ENCODE measurements at regions not wholly inside any gene's neighbourhood (a gene's known extent, or its start where the extent isn't known, plus 50 kb on each side); places are given as distances from the start of the nearest gene placed in this dataset.

DNA sequence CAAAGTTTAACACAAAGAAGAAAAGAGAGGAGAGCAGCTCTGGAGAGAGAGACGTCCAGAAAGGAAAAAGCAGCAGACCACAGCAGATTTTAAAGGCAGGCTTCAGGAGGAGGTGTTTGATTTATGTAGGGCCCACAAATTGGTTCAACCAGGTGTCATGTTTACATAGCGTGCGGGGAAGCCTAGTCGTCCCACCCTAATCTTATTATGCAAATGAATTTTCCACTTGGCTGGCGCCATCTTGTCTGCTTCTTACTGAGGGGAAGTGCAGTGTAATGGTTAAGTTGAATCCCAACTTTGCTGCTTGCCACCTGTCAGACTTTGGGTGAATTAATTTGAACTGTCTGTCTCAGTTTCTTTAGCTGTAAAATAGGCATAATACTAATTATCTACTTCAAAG lies 282.4 kb upstream of the CYRIA start:
- H3K27me3 ChIP-seq (ENCODE audit: insufficient read depth, low read length), result no peaks in the 10 kb centered on the region
- peak overlapping the region in 1 of 8 donors; percentile 64 for H3K4me3 Mint-ChIP-seq
- H3K27ac ChIP-seq (ENCODE audit: low read depth, low read length), result no peak overlapping the region
- POLR2A ChIA-PET (ENCODE audit: partially characterized antibody), result no interaction called here
- CTCF ChIA-PET (ENCODE audit: partially characterized antibody), result no interaction called here
- H3K36me3 ChIP-seq (ENCODE audit: insufficient read depth, low read length), result no peaks in the 10 kb centered on the region
- H3K4me3 ChIP-seq (ENCODE audit: low read length in 2 of 2), result no peak overlapping the region
- peaks cover 0 to 5% (median 2%) of the 10 kb centered on the region in 8 donors for H3K9me3 Mint-ChIP-seq
- no peaks in the 10 kb centered on the region for H3K36me3 Mint-ChIP-seq
- no peak for DNase-seq
- H3K27me3 Mint-ChIP-seq, result no peaks in the 10 kb centered on the region
- intact Hi-C loops (cut with micrococcal nuclease), result no loop called here
- no peaks in the 10 kb centered on the region for H3K9me3 ChIP-seq (ENCODE audit: control insufficient read depth in 1 of 2, low read length in 2 of 2)
- H3K4me1 ChIP-seq (ENCODE audit: insufficient read depth, low read length), result no peaks in the 10 kb centered on the region
- H3K4me1 Mint-ChIP-seq, result no peaks in the 10 kb centered on the region
- H3K27ac Mint-ChIP-seq, result peak overlapping the region in 1 of 7 donors; percentile 22

DNA sequence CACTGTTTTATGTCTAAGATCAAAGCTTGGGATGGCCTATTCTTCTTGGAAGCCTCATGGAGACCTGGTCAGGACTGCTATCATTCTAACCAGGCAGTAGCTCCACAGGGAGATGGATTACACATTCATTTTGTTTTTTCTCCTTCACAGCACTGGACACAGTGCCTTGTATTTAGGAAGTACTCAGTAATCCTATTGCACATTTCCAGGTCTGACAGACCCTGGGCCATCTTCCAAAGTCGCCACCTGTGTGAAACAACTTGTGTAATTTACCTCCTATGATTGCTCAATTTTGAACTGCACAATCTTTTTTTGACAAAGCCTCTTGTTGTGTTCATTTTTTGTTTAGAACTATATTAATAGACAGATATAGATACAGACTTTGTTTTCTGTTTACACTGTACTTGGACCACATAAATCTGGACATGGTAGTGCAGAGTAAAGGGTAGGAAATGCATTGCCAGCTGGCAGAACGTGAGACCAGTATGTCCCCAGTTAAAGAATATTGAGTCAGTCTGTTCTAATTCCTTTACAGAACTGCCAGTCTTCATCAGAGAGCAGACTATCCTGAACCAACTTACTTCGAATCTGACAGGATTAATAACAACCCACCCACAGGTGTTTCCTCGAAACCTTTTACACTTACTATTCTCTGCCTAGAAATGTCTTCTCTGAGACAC lies 277.8 kb upstream of the CYRIA start:
- Histone ChIP-seq H3K27me3 (ENCODE audit: insufficient read depth, low read length) (no peaks in the 10 kb centered on the region), H3K4me3 (ENCODE audit: low read length in 2 of 2) (no peak overlapping the region), H3K4me1 (ENCODE audit: insufficient read depth, low read length) (no peaks in the 10 kb centered on the region), H3K36me3 (ENCODE audit: insufficient read depth, low read length) (no peaks in the 10 kb centered on the region), H3K9me3 (ENCODE audit: control insufficient read depth in 1 of 2, low read length in 2 of 2) (no peaks in the 10 kb centered on the region), H3K27ac (ENCODE audit: low read depth, low read length) (no peak overlapping the region)
- Mint-ChIP-seq H3K27ac (no peak overlapping the region), H3K9me3 (peaks cover 0 to 11% (median 5%) of the 10 kb centered on the region in 8 donors), H3K36me3 (no peaks in the 10 kb centered on the region), H3K4me3 (no peak overlapping the region), H3K27me3 (no peaks in the 10 kb centered on the region), H3K4me1 (peaks cover 0 to 1% (median 0%) of the 10 kb centered on the region in 4 donors)
- DNase-seq, result no peak
- ChIA-PET POLR2A (ENCODE audit: partially characterized antibody) (no interaction called here), CTCF (ENCODE audit: partially characterized antibody) (no interaction called here)
- intact Hi-C loops (cut with micrococcal nuclease), result no loop called here

DNA sequence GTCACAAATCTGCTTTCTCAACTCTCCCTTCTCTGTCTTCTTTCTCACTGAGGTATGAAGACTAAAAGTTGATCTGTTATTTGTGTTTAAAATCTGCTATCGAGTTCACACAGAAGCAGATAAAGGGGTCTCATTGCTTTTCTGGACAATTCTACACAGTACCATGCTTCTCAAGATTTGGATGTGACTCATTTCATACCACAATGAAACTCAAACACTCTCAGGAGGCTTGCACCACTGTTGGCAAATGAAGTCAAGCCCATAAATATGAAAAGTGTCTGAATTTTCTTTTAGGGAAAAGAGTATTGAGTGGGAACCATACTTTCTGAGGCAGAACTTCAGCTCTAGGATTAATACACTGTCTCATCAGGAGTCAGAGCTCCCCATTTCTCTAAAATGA lies 274.6 kb upstream of the CYRIA start:
- no peaks in the 10 kb centered on the region for H3K4me1 ChIP-seq (ENCODE audit: insufficient read depth, low read length)
- H3K9me3 ChIP-seq (ENCODE audit: control insufficient read depth in 1 of 2, low read length in 2 of 2), result no peaks in the 10 kb centered on the region
- no peaks in the 10 kb centered on the region for H3K36me3 ChIP-seq (ENCODE audit: insufficient read depth, low read length)
- Mint-ChIP-seq H3K27me3 (no peaks in the 10 kb centered on the region), H3K27ac (no peak overlapping the region), H3K4me3 (no peak overlapping the region), H3K4me1 (peaks cover 0 to 1% (median 0%) of the 10 kb centered on the region in 4 donors), H3K36me3 (no peaks in the 10 kb centered on the region), H3K9me3 (peaks cover 0 to 8% (median 5%) of the 10 kb centered on the region in 8 donors)
- intact Hi-C loops (cut with micrococcal nuclease), result no loop called here
- ChIA-PET POLR2A (ENCODE audit: partially characterized antibody) (no interaction called here), CTCF (ENCODE audit: partially characterized antibody) (no interaction called here)
- no peak overlapping the region for H3K27ac ChIP-seq (ENCODE audit: low read depth, low read length)
- H3K4me3 ChIP-seq (ENCODE audit: low read length in 2 of 2), result no peak overlapping the region
- no peak for DNase-seq
- H3K27me3 ChIP-seq (ENCODE audit: insufficient read depth, low read length), result no peaks in the 10 kb centered on the region

DNA sequence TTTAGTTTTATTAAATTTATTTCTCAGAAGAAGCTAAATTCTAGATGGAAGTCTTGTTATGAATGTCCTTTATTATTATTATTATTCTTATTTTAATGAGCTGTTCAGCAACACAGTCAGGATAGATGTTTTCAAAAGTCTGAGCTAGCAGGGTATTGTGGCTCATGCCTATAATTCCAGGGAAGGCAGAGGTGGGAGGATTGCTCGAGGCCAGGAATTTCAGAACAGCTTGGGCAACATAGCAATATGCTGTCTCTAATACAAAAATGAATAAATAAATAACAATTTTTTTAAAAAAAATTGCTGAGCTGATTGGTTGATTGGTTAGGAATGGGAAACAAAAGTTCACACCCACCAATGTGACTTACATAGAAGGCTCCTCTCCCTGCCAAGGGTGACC lies 274.1 kb upstream of the CYRIA start:
- intact Hi-C loops (cut with micrococcal nuclease), result no loop called here
- Mint-ChIP-seq H3K4me3 (no peak overlapping the region), H3K9me3 (peaks cover 0 to 8% (median 5%) of the 10 kb centered on the region in 8 donors), H3K27ac (no peak overlapping the region), H3K4me1 (peaks cover 0 to 1% (median 0%) of the 10 kb centered on the region in 4 donors), H3K36me3 (no peaks in the 10 kb centered on the region), H3K27me3 (no peaks in the 10 kb centered on the region)
- no peaks in the 10 kb centered on the region for H3K4me1 ChIP-seq (ENCODE audit: insufficient read depth, low read length)
- ChIA-PET POLR2A (ENCODE audit: partially characterized antibody) (no interaction called here), CTCF (ENCODE audit: partially characterized antibody) (no interaction called here)
- H3K27me3 ChIP-seq (ENCODE audit: insufficient read depth, low read length), result no peaks in the 10 kb centered on the region
- H3K36me3 ChIP-seq (ENCODE audit: insufficient read depth, low read length), result no peaks in the 10 kb centered on the region
- H3K27ac ChIP-seq (ENCODE audit: low read depth, low read length), result no peak overlapping the region
- DNase-seq, result no peak
- no peaks in the 10 kb centered on the region for H3K9me3 ChIP-seq (ENCODE audit: control insufficient read depth in 1 of 2, low read length in 2 of 2)
- H3K4me3 ChIP-seq (ENCODE audit: low read length in 2 of 2), result no peak overlapping the region

GRCh38 chr2:16933355-16933754 lies 267.7 kb upstream of the CYRIA start:
- DNase-seq, result no peak
- no peaks in the 10 kb centered on the region for H3K36me3 Mint-ChIP-seq
- H3K4me1 Mint-ChIP-seq, result no peaks in the 10 kb centered on the region
- Histone ChIP-seq H3K36me3 (ENCODE audit: insufficient read depth, low read length) (no peaks in the 10 kb centered on the region), H3K9me3 (ENCODE audit: control insufficient read depth in 1 of 2, low read length in 2 of 2) (no peaks in the 10 kb centered on the region), H3K4me3 (ENCODE audit: low read length in 2 of 2) (no peak overlapping the region), H3K27me3 (ENCODE audit: insufficient read depth, low read length) (no peaks in the 10 kb centered on the region), H3K4me1 (ENCODE audit: insufficient read depth, low read length) (no peaks in the 10 kb centered on the region), H3K27ac (ENCODE audit: low read depth, low read length) (no peak overlapping the region)
- H3K9me3 Mint-ChIP-seq, result peaks cover 0 to 5% (median 1%) of the 10 kb centered on the region in 8 donors
- ChIA-PET CTCF (ENCODE audit: partially characterized antibody) (no interaction called here), POLR2A (ENCODE audit: partially characterized antibody) (no interaction called here)
- H3K4me3 Mint-ChIP-seq, result no peak overlapping the region
- H3K27ac Mint-ChIP-seq, result no peak overlapping the region
- no peaks in the 10 kb centered on the region for H3K27me3 Mint-ChIP-seq
- intact Hi-C loops (cut with micrococcal nuclease), result no loop called here

DNA sequence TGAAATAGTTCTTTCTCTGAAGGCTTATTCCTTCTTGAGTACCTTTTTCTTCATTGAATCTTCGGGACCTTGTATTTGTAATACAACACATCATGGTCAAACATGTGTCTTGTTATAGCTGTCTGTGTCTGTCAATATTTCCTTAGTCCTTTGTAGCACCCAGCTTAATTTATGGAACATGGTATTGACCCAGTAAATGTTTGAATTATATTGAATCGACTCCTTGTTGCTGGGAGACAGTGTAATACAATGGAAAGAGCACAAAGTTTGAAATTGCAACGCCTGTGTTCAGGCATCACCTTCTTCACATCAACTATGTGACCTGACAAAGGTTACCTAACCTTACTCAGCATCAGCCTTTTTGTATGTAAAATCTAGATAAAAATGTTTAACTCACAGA lies 267.2 kb upstream of the CYRIA start:
- no peak for DNase-seq
- H3K9me3 Mint-ChIP-seq, result peaks cover 0 to 5% (median 2%) of the 10 kb centered on the region in 8 donors
- no peaks in the 10 kb centered on the region for H3K4me1 ChIP-seq (ENCODE audit: insufficient read depth, low read length)
- POLR2A ChIA-PET (ENCODE audit: partially characterized antibody), result no interaction called here
- H3K4me3 ChIP-seq (ENCODE audit: low read length in 2 of 2), result no peak overlapping the region
- H3K27me3 Mint-ChIP-seq, result no peaks in the 10 kb centered on the region
- H3K36me3 ChIP-seq (ENCODE audit: insufficient read depth, low read length), result no peaks in the 10 kb centered on the region
- intact Hi-C loops (cut with micrococcal nuclease), result no loop called here
- CTCF ChIA-PET (ENCODE audit: partially characterized antibody), result no interaction called here
- H3K27ac ChIP-seq (ENCODE audit: low read depth, low read length), result no peak overlapping the region
- no peaks in the 10 kb centered on the region for H3K9me3 ChIP-seq (ENCODE audit: control insufficient read depth in 1 of 2, low read length in 2 of 2)
- no peak overlapping the region for H3K4me3 Mint-ChIP-seq
- no peaks in the 10 kb centered on the region for H3K4me1 Mint-ChIP-seq
- no peaks in the 10 kb centered on the region for H3K36me3 Mint-ChIP-seq
- no peaks in the 10 kb centered on the region for H3K27me3 ChIP-seq (ENCODE audit: insufficient read depth, low read length)
- H3K27ac Mint-ChIP-seq, result no peak overlapping the region

GRCh38 chr2:16931441-16931840 lies 265.8 kb upstream of the CYRIA start:
- H3K27me3 Mint-ChIP-seq, result no peaks in the 10 kb centered on the region
- intact Hi-C loops (cut with micrococcal nuclease), result no loop called here

DNA sequence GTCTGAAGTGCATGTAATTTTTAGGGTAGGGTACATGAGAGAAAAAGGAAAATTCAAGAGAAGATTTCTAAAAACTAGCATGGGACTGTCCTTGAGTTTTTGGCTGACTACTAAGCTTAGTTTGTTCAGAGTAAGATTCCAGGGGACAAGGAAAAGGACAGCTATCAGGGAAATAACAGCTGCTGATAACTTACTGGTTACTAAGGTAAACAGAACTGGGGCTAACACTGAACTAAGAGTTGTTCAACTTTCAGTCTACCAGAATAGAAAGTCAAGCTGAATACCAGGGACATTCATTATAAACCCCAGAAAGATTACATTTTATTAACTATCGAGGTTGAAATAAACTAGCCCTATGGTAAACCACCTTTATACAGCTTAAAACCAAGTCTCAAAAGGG lies 261.8 kb upstream of the CYRIA start:
- no peaks in the 10 kb centered on the region for H3K36me3 ChIP-seq (ENCODE audit: insufficient read depth, low read length)
- intact Hi-C loops (cut with micrococcal nuclease), result no loop called here
- H3K4me3 Mint-ChIP-seq, result no peak overlapping the region
- ChIA-PET POLR2A (ENCODE audit: partially characterized antibody) (no interaction called here), CTCF (ENCODE audit: partially characterized antibody) (no interaction called here)
- H3K4me3 ChIP-seq (ENCODE audit: low read length in 2 of 2), result no peak overlapping the region
- peaks cover 0 to 1% (median 0%) of the 10 kb centered on the region in 4 donors for H3K4me1 Mint-ChIP-seq
- no peaks in the 10 kb centered on the region for H3K27me3 ChIP-seq (ENCODE audit: insufficient read depth, low read length)
- H3K27ac ChIP-seq (ENCODE audit: low read depth, low read length), result no peak overlapping the region
- no peaks in the 10 kb centered on the region for H3K36me3 Mint-ChIP-seq
- H3K4me1 ChIP-seq (ENCODE audit: insufficient read depth, low read length), result no peaks in the 10 kb centered on the region
- no peaks in the 10 kb centered on the region for H3K27me3 Mint-ChIP-seq
- H3K9me3 ChIP-seq (ENCODE audit: control insufficient read depth in 1 of 2, low read length in 2 of 2), result no peaks in the 10 kb centered on the region
- H3K27ac Mint-ChIP-seq, result no peak overlapping the region
- DNase-seq, result no peak
- peaks cover 0 to 9% (median 0%) of the 10 kb centered on the region in 8 donors for H3K9me3 Mint-ChIP-seq

More at GRCh38 chr2:16931441-16931840, 265.8 kb upstream of the CYRIA start:
- H3K9me3 ChIP-seq (ENCODE audit: control insufficient read depth in 1 of 2, low read length in 2 of 2), result no peaks in the 10 kb centered on the region
- no peak overlapping the region for H3K27ac ChIP-seq (ENCODE audit: low read depth, low read length)
- no peak for DNase-seq
- ChIA-PET POLR2A (ENCODE audit: partially characterized antibody) (no interaction called here), CTCF (ENCODE audit: partially characterized antibody) (no interaction called here)
- no peaks in the 10 kb centered on the region for H3K27me3 ChIP-seq (ENCODE audit: insufficient read depth, low read length)
- H3K27ac Mint-ChIP-seq, result no peak overlapping the region
- peaks cover 0 to 4% (median 2%) of the 10 kb centered on the region in 8 donors for H3K9me3 Mint-ChIP-seq
- no peak overlapping the region for H3K4me3 Mint-ChIP-seq
- no peaks in the 10 kb centered on the region for H3K36me3 Mint-ChIP-seq
- H3K4me3 ChIP-seq (ENCODE audit: low read length in 2 of 2), result no peak overlapping the region
- H3K4me1 ChIP-seq (ENCODE audit: insufficient read depth, low read length), result no peaks in the 10 kb centered on the region
- no peaks in the 10 kb centered on the region for H3K36me3 ChIP-seq (ENCODE audit: insufficient read depth, low read length)
- no peaks in the 10 kb centered on the region for H3K4me1 Mint-ChIP-seq
